ENCODE measurements at regions not wholly inside any gene's neighbourhood (a gene's known extent, or its start where the extent isn't known, plus 50 kb on each side); places are given as distances from the start of the nearest gene placed in this dataset.
"Not testable (repeated sequence)": the region's sequence is repeated elsewhere in the genome, so short reads cannot be mapped to it uniquely, and the experiment has no call there.

DNA sequence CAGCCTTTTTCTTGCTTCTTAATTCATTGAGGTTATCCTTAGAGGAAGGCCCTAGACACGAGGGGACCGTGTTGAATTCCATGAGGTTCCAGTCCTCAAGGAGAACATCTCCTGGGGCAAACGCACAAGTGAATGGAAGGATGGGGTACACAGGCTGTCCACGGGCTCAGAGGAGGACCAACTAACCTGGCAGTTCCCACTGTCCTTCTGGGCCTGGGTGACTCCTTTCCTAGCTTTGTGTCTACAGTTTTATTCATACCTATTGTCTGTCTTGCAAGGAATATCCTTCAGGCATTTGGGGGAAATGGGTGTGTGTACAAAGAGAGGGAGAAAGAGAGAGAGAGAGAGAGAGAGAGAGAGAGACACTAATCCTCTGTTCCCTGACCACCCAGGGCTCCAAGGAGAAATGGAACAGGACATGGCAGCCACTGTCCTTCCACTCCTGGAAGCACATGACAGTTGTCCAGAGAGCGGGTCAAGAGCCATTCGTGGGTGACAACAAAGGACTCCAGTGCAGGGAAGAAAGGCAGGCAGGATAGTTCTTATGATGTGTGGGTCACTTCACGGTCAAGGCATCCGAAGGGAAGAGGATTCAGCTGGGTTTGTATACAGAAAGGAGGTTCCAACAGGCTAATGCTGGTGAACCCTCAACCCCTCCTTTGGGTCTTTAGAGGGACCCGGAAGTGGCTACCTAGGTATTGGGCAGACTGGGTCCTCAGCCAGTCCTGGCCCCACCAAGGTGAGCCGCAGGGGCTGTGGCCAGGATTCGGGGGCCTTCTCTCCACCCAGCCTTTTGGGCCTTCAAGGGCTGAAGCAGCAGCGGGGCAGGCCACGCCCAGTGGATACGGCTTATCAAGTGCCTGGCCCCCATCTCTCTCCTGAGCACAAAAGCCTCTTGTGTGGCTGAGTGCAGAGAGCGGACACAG lies 150.6 kb downstream of the MYCN start:
- no peak for DNase-seq

DNA sequence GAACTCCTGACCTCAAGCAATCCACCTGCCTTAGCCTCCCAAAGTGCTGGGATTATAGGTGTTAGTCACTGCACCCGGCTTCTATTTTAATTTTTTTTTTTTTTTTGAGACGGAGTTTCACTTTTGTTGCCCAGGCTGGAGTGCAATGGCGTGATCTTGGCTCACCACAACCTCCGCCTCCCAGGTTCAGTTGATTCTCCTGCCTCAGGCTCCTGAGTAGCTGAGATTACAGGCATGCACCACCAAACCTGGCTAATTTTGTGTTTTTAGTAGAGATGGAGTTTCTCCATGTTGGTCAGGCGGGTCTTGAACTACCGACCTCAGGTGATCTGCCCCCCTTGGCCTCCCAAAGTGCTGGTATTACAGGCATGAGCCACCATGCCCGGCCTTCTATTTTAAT lies 149.1 kb downstream of the MYCN start:
- DNase-seq, result not testable (repeated sequence)

DNA sequence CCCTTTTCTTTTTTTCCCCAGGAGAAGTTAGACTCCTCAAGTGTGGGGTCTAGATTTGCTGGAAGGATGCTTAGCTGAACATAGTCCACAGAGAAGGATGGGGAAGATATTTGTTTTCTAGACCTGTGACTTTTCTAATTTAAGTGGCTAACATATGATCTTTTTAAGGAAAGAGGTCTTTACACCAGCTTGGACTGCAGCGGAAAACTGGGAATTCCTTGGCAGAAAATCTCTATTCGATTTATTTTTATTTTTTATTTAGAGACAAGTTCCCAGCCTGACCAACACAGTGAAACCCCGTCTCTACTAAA lies 148.4 kb downstream of the MYCN start:
- DNase-seq, result no peak

DNA sequence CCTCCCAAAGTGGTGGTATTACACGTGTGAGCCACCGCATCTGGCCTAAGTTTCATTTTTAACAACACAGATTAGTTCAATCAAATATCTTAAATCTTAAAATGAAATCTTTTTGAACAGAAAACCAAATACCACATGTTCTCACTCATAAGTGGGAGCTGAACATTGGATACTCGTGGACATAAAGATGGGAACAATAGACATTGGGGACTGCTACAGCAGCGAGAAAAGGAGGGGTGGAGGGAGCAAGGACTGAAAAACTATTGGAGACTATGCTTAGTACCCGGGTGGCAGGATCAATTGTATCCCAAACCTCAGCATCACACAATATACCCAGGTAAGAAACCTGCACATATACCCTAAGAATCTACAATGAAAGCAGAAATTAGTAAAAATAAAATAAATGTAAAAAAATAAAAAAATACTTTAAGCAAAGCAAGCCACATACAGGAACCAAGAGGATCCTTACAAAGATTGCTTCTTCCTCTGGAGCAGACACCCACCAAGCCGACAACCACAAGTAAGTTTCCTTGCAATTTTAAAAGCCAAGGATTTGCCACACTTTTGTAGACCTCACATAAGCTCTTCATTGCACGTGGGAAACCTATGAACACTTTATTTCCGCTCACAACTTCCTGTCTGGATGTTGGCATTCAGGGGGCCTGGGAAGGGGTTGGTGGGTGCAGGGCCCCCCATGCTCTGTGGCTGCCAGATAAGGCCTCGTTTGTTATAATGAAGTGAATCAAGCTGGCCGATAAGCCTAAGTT lies 147.9 kb downstream of the MYCN start:
- no peak for DNase-seq

DNA sequence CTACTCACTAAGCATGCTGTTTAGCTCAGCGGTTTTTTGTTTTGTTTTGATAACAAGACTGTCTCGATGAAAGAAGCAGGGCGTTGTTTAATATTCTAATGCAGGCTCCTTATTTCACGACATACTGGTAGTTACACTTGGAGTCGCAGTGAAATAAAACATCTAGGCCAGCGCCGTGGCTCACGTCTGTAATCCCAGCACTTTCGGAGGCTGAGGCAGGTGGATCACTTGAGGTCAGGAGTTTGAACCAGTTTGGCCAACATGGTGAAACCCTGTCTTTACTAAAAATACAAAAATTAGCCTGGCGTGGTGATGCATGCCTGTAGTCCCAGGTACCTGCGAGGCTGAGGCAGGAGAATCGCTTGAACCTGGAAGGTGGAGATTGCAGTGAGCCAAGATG lies 145.8 kb downstream of the MYCN start:
- DNase-seq, result not testable (repeated sequence)

DNA sequence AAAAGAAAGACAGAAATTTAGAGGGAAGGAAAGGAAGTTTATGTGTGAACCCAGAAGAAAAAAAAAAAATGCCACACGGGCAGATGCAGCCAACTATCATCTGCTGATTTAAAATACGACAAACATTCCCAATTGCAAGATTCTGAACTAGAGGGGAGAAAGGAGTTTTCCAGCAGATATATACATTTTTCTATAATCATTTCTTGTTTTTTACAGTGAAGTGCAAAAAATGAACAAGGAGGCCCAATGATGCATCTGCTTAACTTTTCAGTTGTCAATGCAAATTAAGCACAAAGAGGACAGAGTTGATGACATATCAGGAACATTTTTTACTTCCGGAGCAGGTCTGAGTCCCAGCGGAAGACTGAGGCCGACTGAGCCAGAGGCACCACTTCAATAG lies 144.7 kb downstream of the MYCN start:
- DNase-seq, result no peak

DNA sequence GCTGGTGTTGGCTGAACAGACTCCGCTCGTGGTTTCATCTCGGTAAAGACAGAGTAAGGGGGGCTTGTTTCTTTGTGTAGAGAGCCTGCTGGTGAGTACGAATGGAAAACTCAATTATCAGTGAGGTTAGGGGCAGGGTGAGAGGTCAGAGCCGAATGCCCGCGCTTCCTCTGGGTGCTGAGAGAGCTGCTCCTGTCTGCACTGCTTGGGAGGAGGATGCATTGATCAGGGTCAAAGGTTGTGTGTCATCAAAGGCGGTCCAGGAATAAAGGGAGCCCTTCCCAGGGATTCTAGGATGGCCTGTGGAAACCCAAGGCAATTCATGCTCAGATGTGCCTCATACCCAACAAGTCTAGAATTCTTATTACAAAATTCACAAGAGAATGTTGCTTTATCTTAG lies 143.9 kb downstream of the MYCN start:
- no peak for DNase-seq

DNA sequence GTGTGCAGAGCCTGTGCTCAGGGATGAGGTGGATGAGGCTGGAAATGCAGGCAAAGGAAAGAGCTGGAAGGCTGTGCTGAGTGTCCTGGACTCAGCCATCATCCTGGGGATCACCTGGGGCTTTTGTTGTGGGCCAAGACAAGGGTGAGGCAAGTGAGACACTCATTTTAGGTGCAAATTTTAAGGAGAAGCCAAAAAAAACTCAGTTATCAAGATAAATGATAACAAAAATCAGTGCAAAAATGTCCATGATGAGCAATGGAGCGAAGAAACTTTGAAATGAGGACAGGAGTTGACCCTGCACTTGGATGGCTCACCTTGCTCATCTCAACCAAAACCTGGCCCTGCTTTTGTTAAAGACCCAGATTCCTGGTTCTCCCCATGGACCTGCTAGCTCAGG lies 141.9 kb downstream of the MYCN start:
- no peak for DNase-seq

DNA sequence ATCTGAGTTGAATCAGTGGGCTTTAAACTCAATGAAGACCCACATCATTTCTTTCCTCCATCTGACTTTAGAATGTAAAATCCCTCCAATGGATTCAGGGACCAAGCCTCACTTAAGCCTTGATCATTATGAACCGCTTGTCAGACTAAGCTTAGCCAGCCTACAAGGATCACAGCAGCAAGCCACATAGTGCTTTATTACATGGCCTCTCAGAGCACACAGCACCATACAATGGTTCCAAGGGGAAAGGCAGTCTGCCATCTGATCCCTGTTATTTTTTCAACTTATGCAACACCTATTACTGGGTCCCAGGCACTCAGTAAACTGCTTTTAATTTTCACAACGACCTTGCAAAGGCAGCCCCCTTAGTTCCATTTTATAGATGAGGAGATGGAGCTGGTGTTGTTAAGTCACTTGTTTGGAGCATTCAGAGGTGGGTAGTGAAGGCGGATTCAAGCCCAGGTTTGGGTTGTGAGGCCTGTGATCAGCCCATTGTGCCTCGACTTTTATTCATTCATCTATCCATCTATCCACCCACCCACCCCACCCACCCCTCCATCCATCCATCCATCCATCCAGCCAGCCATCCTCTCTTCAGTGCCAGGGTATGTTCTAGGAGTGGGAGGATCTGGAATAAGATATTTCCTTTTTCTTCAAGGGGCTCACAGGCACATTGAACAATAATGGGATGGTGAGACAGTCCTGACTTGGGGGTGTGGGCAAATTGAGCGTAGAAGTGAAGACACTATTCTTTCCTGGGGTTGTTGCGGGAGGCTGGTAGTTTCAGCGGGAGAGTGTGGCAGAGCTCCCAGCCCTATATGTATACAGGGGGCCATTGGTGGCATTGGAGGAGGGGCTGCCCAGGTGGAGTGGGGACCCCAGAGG lies 141.2 kb downstream of the MYCN start:
- DNase-seq, result no peak

DNA sequence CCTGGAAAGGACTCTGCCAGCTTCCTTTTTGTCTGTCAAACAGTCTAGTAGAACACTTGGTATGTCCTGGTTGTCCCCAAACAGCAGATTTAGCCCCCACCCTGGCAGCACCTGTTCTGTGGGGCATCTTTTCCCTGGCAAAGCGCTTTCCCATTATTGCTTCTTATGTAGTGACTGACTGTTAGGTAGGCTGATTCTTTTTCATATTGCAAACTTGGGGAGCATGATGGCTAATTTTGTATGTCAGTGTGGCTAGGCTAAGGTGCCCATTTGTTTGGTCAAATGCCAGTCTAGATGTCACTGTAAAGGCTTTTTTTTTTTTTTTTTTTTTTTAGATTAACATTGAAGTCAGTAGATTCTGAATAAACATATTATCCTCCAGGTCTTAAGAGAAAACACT lies 140.2 kb downstream of the MYCN start:
- DNase-seq, result no peak

DNA sequence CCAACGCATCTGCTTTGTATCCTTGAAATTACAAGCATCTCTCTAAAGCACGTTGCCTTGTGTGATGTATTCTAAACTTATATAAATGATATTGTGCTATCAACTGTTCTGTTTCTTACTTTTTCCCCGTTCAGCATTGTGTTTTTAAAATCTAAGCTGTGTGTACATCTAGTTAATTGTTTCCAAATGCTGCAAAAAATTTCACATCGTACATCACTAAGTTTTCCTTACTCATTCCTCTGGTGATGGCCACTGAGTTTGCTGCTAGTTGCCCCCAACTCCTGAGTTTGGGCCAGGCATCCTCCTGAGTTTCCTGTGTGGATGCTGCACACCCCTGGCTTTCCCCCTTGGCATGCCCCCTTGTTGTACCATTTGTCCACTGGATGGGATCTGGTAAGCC lies 139.7 kb downstream of the MYCN start:
- no peak for DNase-seq

DNA sequence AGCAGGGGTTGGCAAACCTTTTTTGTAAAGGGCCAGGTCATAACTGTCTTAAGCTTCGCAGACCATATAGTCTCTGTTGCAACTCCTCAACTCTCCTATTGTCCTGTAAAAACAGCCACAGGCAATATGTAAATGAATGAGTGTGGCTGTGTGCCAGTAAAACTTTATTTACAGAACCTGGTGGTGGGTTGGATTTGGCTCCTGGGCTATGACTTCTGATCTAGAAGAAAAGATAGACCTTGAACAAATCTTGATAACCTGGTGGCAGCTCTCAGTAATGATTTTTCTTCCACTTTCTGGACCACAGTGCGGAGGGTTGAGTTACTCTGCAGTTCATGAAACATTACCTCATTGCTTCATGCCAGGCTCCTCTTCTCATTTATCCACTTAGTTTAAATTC lies 139.3 kb downstream of the MYCN start:
- DNase-seq, result no peak

DNA sequence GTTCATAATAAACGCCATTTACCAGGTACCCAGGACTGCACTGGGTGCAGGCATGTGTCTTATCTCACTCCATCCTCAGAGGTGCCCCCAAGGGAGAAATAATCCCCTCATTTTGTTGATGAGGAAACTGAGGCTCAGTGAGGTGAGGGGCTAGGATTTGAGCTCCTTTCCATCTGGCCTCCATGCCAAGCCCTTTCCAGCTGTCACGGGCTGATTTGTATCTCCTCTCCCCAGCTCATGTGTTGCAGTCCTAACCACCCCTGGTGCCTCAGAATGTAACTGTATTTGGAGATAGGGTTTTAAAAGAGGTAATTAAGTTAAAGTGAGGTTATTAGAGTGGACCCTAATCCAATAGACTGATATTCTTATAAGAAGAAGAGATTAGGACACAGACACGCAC lies 137.3 kb downstream of the MYCN start:
- no peak for DNase-seq

DNA sequence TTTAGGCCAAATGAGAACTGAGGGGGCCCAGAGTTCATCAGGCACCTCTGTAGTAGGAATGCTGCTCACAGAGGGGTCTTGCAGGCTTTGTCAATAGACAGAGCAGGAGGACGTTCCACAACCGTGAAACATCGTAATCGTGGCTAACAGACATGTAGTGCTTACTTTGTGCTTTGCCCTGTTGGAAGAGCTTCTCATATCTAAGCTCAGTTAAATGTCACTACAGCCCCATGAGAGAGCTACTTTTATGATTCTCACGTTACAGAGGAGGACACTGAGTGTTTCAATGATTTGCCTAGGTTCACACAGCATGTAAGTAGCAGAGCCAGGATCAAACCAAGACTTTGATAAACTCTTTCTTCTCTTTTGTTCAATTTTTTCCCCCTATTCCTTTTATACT lies 136.6 kb downstream of the MYCN start:
- DNase-seq, result no peak

DNA sequence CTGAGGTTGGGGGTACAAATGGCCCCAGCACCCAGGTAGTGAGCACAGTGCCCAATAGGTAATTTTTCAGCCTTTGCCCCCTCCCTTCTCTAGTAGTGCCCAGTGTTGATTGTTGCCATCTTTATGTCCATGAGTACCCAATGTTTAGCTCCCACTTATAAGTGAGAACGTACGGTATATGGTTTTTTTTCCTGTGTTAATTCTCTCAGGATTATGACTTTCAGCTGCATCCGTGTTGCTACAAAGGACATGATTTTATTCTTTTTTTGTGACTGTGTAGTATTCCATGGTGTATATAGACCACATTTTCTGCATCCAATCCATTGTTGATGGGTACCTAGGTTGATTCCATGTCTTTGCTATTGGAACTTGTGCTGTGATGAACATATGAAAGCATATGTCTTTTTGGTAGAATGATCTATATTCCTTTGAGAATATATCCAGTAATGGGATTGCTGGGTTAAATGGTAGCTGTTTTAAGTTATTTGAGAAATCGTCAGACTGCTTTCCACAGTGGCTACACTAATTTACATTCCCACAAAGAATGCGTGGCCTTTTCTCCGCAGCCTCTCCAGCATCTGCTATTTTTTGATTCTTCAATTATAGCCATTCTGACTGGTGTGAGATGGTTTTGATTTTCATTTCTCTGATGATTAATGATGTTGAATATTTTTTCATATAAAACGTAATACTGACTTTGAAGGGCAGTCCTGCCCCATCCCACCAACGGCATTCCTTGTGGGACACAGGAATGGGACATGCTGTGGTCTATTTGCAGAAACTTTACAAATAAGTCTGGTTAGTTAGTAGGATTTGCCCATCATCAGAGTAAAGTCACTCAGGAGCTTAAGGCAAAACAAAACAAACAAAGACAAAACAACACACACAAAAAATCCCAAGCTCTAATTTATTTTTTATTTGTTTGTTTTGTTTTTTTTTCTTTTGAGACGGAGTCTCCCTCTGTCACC lies 135.0 kb downstream of the MYCN start:
- DNase-seq, result no peak

DNA sequence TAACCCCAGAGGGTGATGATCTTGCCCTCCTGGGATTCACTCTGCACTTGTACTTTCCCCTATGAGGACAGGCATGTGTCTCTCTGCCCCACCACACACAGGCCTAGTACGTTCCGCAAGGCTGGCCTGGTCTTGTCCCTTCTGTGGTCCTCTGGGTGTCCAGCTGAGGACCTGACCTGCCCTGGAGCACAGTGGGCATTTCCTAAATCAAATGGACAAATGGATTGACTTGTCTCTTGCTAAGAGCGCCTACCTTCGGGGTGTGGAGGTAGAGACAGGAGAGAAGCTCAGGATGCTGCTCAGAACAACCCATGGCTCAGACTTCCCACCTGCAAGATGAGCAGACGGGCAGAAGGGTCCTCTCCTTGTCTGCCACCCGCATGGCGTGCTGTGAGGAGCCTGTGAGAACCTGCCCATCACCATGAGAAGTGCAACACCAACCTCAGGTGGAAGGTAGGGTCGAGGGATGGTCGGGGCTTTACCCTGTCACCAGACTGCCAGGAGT lies 133.6 kb downstream of the MYCN start:
- DNase-seq, result no peak

DNA sequence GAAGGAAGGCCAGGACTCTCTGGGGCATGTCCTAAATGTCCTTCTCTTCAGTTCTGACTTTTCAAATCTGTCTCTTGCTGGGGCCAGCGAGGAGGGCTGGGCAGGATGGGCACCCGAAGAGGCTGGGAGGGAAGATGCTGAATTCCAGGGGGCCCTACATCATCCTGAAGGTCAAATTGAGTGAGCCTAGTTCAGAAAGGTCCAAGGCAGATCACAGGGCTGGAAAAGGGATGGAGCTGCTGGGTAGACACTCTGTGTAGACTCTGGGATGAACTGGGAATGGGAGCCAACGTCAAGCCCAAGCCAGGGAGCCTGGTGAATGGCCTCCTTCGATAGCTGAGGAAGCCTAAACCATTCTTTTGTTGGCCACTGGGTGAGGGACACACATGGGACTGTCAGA lies 133.1 kb downstream of the MYCN start:
- no peak for DNase-seq

DNA sequence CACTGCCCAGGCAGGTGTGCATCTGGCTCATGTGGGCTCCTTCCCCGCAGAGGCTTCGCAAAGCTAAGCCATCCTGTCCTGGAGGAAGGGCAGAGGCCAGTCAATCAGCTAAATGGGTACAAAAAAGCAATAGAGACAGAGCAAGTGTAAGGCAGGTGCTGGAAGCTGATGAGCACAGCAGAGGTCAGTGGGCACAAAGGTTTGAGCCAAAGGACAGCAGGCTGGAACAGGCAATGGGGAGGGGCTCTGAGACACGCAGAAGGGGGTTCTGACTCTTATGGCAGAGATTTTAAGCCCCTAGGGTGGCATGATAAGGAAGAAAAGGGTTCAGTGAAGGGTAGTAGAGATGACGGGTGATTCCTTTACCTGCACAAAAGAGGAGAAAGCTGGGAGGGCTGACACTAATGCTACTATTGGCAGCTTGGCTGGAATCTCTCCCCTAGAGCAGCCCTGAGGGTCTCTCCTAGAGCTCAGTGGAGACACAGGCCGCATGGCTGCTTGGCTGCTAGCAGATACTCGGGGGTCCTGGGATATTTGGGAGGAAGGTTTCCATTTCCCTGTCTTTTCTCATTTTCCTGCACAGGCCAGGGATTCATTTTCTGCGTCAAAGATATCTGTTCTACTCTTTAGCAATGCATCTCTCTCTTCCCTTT lies 132.4 kb downstream of the MYCN start:
- DNase-seq, result no peak

DNA sequence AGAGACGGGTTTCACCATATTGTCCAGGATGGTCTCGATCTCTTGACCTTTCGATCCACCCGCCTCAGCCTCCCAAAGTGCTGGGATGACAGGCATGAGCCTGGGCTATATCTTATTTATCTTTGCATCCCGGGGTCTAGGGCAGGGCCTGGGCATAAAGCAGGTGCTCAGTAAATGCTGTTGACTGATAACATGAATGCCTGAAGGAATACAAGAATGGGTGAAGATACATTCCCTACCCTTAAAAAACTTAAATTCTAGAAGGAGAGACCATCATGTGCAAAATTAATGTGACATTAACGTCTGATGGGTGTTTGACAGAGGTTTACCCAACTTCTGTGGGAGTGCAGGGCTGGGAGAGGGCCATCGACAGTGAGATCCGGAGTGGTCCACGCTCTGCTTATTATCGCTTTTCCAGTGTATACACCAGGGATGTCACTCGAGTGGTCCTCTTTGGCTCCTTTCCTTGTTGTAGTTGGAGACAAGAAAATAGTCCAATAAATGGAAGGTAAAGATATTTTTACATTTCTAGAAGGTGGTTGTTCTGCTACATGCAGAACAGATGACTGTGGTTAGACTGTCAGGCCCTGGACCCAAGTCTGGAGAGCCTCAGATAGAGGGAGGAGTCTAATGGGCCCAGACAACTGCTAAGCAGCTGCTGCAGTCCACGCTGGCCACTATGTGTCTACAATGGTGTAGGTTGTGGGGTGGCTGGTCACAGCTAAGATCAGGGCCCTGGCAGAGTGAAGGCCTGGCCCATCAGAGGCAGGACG lies 131.7 kb downstream of the MYCN start:
- no peak for DNase-seq

DNA sequence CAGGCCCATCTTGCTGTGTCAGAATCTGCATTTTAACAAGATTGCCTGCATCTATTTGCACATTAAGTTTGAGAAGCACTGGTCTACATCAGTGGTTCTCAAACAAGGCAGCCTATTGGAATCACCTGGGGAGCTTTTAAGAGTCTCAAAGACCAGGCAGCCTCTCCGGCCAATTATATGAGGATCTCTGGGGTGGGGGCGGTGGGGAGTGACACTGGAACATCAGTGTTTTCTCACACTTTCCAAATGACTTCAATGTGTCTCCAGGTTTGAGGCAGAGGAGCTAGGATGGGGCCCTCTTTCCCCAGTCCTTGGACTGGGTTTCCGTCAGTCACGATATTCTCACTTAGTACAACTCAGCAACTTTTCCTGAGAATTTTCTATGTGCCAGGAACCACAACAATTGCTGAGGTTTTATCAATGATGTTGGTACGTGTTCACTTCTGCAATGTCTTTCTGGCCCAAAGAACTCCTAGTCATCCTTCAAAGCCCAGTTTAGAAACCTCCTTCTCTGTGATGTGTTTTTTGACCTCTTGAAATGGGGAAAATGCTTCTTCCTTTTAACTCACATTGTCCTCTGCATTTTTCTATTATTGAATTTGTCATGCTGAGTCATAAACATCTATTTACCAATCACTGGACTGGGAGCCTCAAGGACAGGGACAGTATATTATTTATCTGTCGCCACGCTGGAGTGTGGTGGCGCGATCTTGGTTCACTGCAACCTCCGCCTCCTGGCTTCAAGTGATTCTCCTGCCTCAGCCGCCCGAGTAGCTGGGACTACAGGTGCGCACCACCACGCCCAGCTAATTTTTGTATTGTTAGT lies 130.9 kb downstream of the MYCN start:
- no peak for DNase-seq
